Tibial nerve (tissue), 3 donors: ENCODE measurements at regions not wholly inside any gene's neighbourhood (a gene's known extent, or its start where the extent isn't known, plus 50 kb on each side); places are given as distances from the start of the nearest gene placed in this dataset.
"Not testable (repeated sequence)": the region's sequence is repeated elsewhere in the genome, so short reads cannot be mapped to it uniquely, and the experiment has no call there.

Source experiments
- POLR2A ChIP-seq, 2 donors: fragments of 450-650 bp; IDR thresholded peaks; one replicate each; pipeline ENCODE4 v1.6.1; 2017; ENCODE audit warnings: antibody characterized with exemption in 2 of 2, mild to moderate bottlenecking in 2 of 2, moderate library complexity in 2 of 2
- TF ChIP-seq, protein P1 (sequence below), 5 experiments: fragments of 200-600 bp in 3 of 5; fragments of 450-650 bp in 2 of 5; sonication (generic) in 3 of 5; IDR thresholded peaks; one replicate each; pipeline ENCODE4 v1.5.1; 2016 to 2019; ENCODE audit warnings: antibody characterized with exemption in 5 of 5, mild to moderate bottlenecking in 3 of 5, moderate library complexity in 2 of 5

- not testable (repeated sequence) for TF ChIP-seq POLR2A (IDR thresholded peaks at IDR 0.05)
- TF ChIP-seq, protein P1, sequence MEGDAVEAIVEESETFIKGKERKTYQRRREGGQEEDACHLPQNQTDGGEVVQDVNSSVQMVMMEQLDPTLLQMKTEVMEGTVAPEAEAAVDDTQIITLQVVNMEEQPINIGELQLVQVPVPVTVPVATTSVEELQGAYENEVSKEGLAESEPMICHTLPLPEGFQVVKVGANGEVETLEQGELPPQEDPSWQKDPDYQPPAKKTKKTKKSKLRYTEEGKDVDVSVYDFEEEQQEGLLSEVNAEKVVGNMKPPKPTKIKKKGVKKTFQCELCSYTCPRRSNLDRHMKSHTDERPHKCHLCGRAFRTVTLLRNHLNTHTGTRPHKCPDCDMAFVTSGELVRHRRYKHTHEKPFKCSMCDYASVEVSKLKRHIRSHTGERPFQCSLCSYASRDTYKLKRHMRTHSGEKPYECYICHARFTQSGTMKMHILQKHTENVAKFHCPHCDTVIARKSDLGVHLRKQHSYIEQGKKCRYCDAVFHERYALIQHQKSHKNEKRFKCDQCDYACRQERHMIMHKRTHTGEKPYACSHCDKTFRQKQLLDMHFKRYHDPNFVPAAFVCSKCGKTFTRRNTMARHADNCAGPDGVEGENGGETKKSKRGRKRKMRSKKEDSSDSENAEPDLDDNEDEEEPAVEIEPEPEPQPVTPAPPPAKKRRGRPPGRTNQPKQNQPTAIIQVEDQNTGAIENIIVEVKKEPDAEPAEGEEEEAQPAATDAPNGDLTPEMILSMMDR (IDR thresholded peaks at IDR 0.05): not testable (repeated sequence)
Measured at GRCh38 chr3:78512786-78513185, 1255.0 kb downstream of the ROBO1 start.
